Cerebellar cortex (tissue), 1 donor: ENCODE measurements at regions not wholly inside any gene's neighbourhood (a gene's known extent, or its start where the extent isn't known, plus 50 kb on each side); places are given as distances from the start of the nearest gene placed in this dataset.
"Not testable (repeated sequence)": the region's sequence is repeated elsewhere in the genome, so short reads cannot be mapped to it uniquely, and the experiment has no call there.

Experiments
- DNase-seq: peaks from one replicate; pipeline ENCODE4 v3.0.0-alpha.2; 2015; ENCODE audit warnings: low spot score

DNA sequence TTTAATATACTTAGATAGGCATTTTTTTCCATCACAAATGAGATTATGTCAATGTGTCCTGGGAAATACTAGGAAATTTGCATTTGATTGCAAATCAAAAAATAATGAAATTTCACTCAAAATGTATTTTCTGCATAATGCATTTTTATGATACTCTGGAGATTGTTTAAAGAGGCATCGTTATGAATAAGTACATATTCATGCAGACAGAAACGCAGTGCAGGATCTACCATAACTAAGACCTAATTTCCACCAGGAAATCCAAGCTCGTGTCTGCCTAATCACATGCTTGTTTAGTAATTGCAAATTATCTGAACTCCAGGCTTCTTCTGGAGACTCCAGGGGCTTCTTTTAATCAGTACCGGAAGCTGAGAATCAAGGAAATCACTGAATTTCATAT, 163.5 kb upstream of the MXRA5 start:
- no peak for DNase-seq

DNA sequence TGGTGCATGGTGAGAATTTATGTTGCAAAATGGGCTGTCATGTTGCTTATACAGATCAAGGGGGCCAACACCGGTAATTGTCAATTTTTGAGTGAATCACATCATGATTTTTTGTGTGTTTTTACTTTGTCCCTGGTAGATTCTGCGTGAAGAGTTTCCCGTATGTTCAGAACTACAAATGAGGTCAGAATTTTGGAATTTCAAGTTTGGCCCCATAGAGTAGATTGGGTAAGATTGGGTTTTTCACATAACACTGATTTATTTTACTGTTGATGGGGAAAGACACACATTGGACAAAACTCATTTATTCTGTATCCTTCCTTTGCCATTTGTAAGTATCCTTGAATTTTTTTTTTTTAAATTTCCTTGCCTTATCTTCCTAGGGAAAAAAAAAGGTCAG, 158.5 kb upstream of the MXRA5 start:
- no peak for DNase-seq

DNA sequence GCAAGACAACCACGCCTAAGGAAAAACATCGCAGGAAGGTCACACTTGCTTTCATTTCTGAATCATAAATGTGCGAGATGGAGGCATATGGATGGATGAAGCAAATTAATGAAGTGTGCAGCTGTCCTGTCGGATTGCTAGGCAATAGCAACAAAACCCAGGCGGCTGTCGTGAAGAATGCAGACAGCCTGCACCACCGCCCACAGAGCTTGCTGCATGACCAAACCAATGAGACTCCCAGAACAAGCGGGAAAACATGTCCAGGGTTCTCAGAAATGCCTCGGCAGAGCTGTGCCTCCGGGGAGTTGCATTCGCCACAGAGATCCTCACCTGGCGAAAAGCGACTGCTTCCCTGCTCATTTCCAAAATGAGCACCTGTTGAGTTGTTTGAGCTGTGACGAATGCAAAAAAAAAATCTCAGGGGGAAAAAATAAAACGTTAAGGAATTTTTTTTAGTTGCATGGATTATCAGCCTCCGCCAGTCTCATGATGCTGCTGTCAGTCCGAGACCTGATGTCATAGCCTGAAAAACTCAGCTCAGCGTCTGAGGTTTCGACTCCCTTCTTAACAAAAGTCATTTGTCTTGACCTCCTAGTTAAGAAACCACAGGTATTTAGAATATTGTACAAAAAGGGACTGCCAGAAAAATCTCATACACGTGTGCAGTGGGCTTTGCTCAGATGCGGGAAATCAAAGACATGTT, 155.5 kb upstream of the MXRA5 start:
- no peak for DNase-seq

DNA sequence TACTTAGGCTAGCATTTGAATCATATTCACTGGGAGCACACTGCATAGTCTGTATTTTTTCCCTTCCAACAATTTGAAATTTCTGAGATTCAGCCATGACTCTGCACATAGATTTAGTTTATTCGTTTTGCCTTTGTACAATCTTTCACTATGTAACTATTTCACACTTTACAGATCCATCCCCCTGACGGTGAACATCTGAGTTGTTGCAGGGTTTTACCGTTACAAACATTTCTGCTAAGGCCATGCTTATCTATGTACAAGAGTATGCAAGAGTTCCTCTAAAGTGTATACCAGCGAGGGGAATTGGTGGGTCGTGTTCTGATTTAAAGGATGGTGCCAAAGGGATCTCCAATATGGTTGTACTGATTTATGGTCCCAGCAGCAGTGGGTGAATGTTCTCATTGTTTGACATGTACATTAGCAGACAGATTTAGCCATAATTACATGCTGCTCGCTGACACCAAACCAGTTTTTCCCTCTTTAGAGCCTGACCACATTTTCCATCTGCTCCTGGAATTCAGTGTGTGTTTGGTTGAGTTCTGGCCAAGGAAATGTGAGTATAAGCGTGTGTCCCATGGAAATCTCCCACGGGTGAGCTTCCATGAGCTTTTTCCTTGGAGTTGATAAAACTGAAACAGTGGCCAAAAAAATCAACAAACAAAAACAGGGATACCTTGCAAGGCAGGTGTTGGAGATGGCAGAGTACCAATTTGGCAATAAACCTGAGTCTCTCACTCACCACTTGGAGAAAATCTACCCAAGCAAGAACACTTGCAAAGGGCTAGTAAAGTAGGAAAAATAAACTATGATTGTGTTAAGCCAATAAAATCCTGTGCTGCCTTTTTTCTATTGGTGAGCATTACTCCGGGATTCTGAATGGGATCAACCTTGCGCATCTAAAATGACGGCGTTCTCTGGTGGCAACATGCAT, 149.7 kb upstream of the MXRA5 start:
- peak; percentile 1 for DNase-seq

DNA sequence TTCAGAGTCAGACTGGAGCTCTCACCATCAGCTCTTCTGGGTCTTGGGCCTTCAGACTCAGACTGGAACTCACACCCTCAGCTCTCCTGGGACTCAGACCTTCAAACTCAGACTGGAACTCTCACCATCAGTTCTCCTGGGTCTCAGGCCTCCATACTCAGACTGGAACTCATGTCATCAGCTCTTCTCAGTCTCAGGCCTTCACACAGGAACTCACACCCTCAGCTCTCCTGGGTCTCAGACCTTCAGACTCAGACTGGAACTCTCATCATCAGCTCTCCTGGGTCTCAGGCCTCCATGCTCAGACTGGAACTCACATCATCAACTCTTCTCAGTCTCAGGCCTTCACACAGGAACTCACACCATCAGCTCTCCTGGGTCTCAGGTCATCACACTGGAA, 147.2 kb upstream of the MXRA5 start:
- DNase-seq, result no peak

DNA sequence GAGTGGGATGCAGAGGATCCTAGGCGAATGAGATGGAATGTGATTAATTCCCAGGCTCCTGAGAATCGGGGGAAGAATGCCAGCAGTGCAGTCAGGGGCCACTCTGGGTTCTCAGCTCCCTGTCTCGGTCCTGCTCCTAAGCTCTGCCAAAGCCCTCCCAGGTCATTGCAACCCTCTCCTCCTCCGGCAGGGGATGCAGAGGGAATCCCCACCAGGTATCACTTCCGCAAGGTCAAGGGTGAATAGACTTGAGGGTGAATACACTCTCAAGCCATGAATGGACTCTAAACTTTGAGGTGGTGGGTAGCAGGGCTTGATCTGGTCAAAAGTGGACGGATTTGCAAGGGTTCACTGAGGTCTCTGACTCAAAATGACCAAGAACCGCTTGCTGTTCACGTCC, 139.3 kb upstream of the MXRA5 start:
- DNase-seq, result no peak

DNA sequence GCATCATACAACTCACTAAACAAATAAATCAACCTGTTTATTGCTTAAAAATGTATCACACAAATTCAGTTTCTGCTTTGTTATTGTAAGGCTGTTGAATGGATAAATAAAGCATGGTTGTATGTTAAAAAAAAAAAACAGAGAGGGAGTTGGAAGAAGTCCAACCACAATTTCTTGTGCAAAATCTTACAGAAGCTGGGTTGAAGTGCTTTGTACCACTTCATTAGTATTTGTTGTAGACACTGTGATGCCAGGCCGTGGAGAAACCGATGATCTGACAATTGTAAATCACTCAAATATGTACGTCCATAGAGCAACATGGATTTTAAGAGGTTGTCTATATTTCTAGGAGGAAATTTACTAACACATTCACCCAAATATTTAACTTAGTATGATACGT, 132.6 kb upstream of the MXRA5 start:
- no peak for DNase-seq

DNA sequence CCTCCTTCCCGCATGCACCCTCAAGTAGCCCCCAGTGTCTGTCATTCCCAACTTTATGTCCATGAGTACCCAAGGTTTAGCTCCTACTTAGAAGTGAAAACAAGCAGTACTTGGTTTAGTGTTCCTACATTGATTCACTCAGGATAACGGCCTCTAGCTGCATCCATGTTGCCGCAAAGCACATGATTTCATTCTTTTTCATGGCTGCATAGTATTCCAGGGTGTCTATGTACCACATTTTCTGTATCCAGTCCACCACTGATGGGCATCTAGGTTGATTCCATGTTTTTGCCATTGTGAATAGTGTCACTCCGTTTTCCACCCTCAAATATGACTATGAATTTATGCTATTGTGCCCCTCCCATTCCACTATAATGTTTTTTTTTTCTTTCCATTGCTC, 130.5 kb upstream of the MXRA5 start:
- DNase-seq, result no peak

DNA sequence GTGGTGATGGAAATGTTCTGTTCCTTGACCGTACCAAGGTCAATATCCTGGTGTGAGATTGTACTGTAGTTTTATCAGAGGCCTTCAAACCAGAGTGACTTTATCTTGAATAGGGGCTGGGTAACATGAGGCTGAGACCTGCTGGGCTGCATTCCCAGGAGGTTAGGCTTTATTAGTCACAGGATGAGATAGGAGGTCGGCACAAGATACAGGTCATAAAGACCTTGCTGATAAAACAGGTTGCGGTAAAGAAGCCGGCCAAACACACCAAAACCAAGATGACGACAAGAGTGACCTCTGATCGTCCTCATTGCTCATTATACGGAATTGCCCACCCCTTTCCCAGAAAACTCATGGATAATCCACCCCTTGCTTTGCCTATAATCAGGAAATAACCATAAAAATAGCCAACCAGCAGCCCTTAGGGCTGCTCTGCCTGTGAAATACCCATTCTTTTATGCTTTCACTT, 123.8 kb upstream of the MXRA5 start:
- not testable (repeated sequence) for DNase-seq

DNA sequence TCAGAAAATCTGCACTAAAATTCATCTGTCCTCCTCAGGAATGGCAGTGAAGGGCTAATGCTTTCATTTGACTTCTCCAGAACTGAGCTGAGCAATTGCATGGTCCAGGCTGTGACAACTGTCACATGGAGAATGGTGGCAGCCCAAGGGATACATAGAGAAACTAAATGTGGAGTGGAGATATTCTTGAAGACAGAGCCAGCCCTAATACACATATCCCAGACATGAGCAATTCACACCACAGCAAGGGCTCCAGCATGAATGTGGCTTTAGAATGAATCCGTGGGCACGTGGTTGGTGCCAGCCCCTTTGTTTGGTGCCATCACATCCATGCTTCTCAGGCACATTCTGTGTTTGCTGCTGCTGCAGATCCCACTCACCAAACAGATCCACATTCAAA, 121.6 kb upstream of the MXRA5 start:
- no peak for DNase-seq

DNA sequence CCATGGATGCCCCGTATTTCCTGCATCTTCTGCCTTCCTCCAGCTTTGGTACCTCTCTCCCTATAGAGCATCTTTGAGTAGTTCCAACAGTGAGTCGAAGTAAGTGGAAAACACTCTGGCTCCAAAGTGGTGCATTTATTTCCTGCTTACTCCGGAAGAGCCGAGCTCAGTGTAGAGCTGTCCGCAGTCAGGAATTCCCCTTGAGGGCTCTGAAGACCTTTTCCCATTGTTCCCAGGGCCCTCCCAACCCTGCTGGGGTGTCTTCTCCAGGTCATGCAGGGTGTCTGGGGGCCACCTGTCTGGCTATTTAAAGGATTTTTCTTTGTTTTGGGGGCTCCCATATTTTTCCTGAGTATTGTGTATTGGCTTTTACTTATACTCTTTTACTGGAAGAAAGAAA, 118.6 kb upstream of the MXRA5 start:
- DNase-seq, result no peak

DNA sequence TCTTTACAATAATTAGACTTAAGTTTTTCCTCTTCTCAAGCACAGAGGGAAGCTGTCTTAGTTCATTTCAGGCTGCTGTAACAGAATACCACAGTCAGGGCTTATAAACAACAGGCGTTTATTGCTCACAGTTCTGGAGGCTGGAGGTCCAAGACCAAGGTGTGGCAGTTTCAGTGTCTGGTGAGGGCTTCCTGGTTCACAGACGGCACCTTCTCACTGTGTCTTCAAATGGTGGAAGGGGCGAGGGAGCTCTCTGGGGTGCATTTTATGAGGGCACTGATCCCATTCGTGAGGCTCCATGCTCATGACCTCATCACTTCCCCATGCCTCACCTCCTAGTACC, 115.7 kb upstream of the MXRA5 start:
- DNase-seq, result no peak

DNA sequence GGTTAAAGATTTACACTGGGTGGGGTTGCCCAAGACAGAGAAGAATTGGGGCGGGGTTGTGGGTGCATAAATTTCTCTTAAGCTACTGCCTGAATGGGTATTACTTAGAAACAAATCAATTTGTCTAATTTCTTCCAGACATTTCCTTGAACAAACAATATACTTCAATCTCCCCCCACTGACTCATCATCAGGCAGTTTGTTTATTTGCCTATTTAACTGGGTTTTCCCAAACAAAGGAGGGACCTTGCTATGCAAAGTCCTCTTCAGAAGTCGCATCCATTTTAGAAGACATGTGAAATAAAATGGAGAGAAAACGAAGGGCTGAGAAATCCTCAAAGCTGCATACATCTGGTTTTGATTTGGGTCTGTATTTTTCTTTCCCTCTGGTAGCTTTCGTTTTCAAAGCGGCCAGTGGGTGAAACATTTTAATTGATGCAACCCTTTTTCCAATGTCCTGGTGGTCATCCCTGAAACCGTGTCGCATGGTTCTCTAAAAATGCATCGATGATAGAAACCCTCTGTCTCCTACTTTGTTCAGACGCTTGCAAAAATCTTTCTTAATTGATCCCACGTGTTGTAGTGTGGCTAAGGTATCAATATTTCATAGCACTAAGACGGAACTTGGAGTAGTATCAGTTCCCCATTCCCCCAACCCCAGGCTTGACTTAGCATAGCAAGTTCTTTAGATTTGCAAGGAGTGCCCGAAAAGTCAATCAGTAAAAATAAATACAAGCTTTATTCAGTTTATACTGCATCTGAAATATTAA, 115.1 kb upstream of the MXRA5 start:
- no peak for DNase-seq

DNA sequence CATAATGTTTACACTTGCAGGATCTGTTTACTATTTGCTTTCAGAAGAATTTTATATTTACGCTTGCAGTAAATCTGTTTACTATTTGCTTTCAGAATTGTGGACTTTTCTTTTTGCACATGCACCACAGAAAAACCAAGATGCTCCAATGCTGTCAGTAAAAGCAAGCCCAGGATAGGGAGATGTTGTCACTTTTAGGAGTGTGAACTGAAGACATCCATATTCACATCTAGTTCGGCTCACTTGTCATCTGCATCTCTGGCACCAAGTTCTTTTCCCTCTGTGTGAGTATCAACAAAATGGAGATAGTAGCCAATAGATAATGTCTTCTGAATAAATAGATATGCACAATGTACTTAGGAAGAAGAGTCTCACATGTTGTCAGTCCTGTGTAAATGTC, 109.3 kb upstream of the MXRA5 start:
- no peak for DNase-seq

DNA sequence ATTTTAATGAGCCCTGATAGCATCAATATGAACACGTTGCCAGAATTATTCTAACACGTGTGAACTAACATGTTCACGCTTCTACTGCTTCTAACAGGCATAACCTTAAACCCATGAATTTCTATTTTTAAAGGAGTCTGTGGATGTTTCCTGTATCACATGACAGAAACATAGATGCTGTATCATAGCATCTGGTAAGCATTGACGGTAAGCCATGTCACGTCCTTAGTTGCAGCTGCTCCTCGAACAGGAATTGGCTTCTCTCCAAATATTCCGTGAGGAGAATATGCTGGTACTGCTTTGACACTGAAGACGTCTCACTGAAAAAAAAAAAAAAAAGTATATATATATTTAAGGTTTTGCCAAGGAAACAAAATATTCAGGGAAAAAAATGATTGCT, 105.1 kb upstream of the MXRA5 start:
- DNase-seq, result no peak

DNA sequence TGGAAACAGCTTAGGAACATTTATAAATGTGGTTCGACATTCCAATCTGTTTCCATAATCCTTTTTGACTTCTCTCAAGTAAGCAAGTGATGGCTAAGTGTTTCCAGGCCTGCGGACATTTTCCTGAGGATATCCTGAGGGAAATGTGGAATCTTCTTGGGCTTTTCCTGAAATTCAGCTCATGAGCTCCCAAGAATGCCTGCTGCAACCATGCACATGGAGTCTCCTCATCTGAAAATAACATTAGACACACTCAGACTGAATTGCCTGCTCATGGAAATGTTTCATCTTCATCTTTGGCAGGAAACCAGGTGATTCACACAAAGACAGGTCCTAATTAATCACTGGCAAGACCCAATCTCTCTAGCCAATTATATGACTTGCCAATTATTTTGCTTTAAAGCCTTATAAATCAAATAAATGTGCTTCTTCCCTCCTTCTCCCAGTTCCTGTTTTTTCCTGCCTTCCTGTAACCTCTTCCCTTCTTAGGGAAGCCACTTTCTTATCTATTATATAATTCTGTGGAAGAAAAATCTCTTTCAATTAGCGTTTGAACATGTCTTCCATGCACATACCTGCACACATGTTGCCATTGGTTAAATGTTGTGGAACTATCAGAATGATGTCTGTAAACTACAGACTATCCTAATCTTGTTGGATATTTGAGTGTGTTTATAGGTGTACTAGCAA, 104.6 kb upstream of the MXRA5 start:
- no peak for DNase-seq

DNA sequence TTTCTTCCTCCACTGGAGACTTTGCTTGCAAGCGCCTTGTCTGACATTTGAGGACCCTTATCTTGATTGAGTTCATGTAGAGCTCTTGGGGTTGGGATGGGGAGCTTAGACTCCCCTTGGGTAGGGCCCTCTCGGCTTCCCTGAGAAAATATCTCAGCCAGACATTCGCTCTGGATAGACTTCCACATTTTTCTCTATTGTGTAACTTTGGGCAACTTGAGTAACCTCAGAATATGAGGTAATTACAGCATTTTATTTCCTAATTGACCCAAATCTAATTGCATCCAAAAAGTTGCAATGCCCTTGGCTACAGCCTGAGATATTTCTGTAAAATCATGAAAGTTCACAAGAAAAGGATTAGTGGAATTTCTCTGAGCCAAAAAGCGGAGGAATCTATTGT, 102.8 kb upstream of the MXRA5 start:
- DNase-seq, result no peak

DNA sequence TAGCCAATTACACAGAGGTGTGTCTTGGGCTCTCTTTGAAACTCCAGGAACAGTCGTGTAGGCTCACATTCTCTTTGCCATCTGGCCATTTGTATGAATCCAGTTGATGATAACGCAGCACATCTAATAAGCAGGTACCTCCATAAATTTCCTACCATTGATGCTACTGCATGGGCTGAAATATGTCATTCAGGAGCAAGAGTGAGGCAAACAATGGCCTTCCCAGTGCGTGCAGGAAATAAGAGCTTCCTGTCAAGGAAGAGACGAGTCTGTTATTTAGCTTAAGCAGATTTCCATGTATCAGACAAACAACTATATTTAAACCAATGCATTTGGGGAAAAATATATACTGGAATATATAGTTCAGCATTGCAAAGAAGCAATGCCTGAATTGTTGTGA, 102.1 kb upstream of the MXRA5 start:
- no peak for DNase-seq

DNA sequence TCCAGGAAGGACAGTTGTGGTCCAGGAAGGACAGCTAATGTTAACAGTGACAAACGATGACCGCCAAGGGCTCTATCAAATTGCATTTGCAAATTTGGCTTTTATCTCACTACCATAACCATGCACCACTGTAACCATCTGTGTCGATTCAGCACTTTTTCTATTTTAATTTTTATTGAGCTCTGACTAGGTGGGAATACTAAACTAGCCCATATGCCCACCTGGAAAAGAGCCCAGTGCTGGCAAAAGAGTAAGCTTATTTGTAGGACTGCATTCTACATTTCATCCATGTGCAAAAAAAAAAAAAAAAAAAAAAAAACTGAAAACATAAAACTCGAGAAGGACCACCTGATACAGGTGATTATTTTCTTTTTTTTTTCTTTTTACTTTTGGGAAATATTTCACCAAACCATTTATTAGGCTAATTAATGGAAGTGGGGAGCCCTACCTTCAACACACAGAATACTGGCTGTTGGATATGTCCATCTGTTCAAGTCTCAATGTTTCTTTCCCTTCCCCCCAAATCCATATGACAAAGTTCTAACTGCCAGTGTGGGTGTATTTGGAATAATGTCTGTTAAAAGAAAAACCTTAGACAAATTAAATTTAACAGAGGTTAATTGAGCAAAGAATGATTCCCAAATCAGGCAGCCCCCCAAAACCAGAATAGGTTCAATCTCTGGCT, 99.5 kb upstream of the MXRA5 start:
- DNase-seq, result peak; percentile 41

DNA sequence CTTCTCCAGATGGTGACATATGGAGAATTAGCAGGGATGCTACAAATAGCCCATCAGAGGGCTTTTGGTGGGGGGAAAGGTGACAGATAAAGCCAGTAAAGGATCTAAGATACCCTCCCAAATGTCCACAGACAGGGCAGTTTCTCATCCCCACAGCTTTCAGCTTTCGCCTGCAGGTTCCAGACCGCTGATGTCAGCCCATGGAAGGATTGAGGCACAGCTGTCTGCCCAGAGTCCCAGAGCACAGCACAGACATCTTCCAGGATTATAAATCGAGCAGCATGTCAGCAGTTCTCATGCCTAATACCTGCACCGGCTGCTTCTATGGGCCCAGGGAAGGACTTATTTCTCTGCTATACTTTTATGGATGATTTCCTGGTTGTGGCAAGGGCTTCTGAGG, 96.7 kb upstream of the MXRA5 start:
- peak; percentile 19 for DNase-seq

DNA sequence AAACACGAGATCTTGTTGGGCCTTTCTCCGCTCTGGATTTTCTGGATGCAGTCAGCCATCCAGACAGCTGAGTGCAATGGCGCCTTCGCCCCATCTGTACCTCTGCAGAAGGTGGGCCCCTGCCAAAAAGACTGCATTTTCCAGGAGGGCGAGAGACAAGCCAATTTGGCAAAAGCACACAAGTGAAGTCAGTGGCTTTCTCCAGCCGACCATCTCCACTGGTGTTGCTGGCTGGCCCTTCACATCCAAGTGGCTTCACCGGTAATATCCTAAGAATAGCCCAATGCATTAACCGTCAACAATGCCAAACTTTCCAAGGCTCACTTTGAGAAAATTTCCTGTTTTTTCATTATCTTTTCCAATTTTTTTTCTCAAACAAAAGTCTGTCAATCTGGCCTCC, 96.2 kb upstream of the MXRA5 start:
- DNase-seq, result peak; percentile 53

DNA sequence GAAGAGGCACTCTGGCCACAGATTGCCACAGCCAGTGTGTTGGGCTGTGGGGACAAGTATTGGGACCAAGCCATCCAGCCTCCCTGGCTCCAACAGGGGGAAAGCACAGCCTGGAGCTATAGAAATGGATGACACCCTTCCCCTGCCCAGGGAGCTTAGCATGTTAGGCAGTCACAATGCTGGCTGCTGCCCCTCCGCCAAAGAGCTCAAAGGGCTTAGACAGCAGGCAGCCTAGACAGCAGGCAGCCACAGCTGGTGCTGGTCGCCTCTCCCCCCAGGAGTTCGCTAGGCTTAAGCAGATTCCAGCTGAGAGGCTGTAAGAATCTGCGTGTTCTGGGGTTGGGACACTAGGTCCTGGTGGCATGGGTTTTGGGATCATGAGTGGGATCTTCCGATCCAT, 94.5 kb upstream of the MXRA5 start:
- DNase-seq, result no peak
